ENCODE measurements at regions not wholly inside any gene's neighbourhood (a gene's known extent, or its start where the extent isn't known, plus 50 kb on each side); places are given as distances from the start of the nearest gene placed in this dataset.
"Not testable (repeated sequence)": the region's sequence is repeated elsewhere in the genome, so short reads cannot be mapped to it uniquely, and the experiment has no call there.

GRCh38 chr5:37932450-37932849 is 92.6 kb upstream of the GDNF start:
- H3K27me3 Mint-ChIP-seq = peaks cover 2% of the 10 kb centered on the region
- H3K4me3 Mint-ChIP-seq (ENCODE audit: low read depth) = no peak overlapping the region
- H3K9me3 Mint-ChIP-seq (ENCODE audit: low read depth) = no peaks in the 10 kb centered on the region

GRCh38 chr5:37931541-37931940 is 91.7 kb upstream of the GDNF start:
- H3K9me3 Mint-ChIP-seq (ENCODE audit: low read depth) = no peaks in the 10 kb centered on the region
- no peaks in the 10 kb centered on the region for H3K4me1 Mint-ChIP-seq (ENCODE audit: low read depth)
- H3K27ac Mint-ChIP-seq = no peak overlapping the region
- H3K4me3 Mint-ChIP-seq (ENCODE audit: low read depth) = no peak overlapping the region
- TF ChIP-seq CTCF (IDR thresholded peaks at IDR 0.05; ENCODE audit: unreplicated experiment) = no peak
- no peaks in the 10 kb centered on the region for H3K36me3 Mint-ChIP-seq (ENCODE audit: insufficient read depth)
- H3K27me3 Mint-ChIP-seq = peaks cover 2% of the 10 kb centered on the region
- no peak for DNase-seq (ENCODE audit: low spot score, unreplicated experiment)

More at GRCh38 chr5:37932450-37932849, 92.6 kb upstream of the GDNF start:
- Mint-ChIP-seq H3K4me1 (ENCODE audit: low read depth) (no peaks in the 10 kb centered on the region), H3K36me3 (ENCODE audit: insufficient read depth) (no peaks in the 10 kb centered on the region), H3K27ac (no peak overlapping the region)
- TF ChIP-seq CTCF (IDR thresholded peaks at IDR 0.05; ENCODE audit: unreplicated experiment) = no peak
- no peak for DNase-seq (ENCODE audit: low spot score, unreplicated experiment)

- no peaks in the 10 kb centered on the region for H3K4me1 Mint-ChIP-seq (ENCODE audit: low read depth)
- H3K27ac Mint-ChIP-seq = no peak overlapping the region
- H3K9me3 Mint-ChIP-seq (ENCODE audit: low read depth) = no peaks in the 10 kb centered on the region
- no peak for TF ChIP-seq CTCF (IDR thresholded peaks at IDR 0.05; ENCODE audit: unreplicated experiment)
- H3K27me3 Mint-ChIP-seq = peaks cover 2% of the 10 kb centered on the region
- no peaks in the 10 kb centered on the region for H3K36me3 Mint-ChIP-seq (ENCODE audit: insufficient read depth)
- no peak for DNase-seq (ENCODE audit: low spot score, unreplicated experiment)
- no peak overlapping the region for H3K4me3 Mint-ChIP-seq (ENCODE audit: low read depth)
Measured at GRCh38 chr5:37930350-37930749, 90.5 kb upstream of the GDNF start.

GRCh38 chr5:37929791-37930190 is 90.0 kb upstream of the GDNF start:
- Mint-ChIP-seq H3K4me1 (ENCODE audit: low read depth) (no peaks in the 10 kb centered on the region), H3K27me3 (peaks cover 2% of the 10 kb centered on the region), H3K9me3 (ENCODE audit: low read depth) (no peaks in the 10 kb centered on the region), H3K4me3 (ENCODE audit: low read depth) (no peak overlapping the region), H3K36me3 (ENCODE audit: insufficient read depth) (no peaks in the 10 kb centered on the region), H3K27ac (no peak overlapping the region)
- DNase-seq (ENCODE audit: low spot score, unreplicated experiment) = no peak
- no peak for TF ChIP-seq CTCF (IDR thresholded peaks at IDR 0.05; ENCODE audit: unreplicated experiment)

- H3K4me1 Mint-ChIP-seq (ENCODE audit: low read depth); H3K9me3 Mint-ChIP-seq (ENCODE audit: low read depth); H3K27ac Mint-ChIP-seq; H3K27me3 Mint-ChIP-seq; DNase-seq (ENCODE audit: low spot score, unreplicated experiment); H3K4me3 Mint-ChIP-seq (ENCODE audit: low read depth); H3K36me3 Mint-ChIP-seq (ENCODE audit: insufficient read depth): not testable (repeated sequence)
Measured at GRCh38 chr5:37927753-37928152, 87.9 kb upstream of the GDNF start.

GRCh38 chr5:37926732-37927131 is 86.9 kb upstream of the GDNF start:
- peaks cover 2% of the 10 kb centered on the region for H3K4me1 Mint-ChIP-seq (ENCODE audit: low read depth)
- no peak for TF ChIP-seq CTCF (IDR thresholded peaks at IDR 0.05; ENCODE audit: unreplicated experiment)
- no peak for DNase-seq (ENCODE audit: low spot score, unreplicated experiment)
- H3K27ac Mint-ChIP-seq = no peak overlapping the region
- H3K4me3 Mint-ChIP-seq (ENCODE audit: low read depth) = no peak overlapping the region
- peaks cover 4% of the 10 kb centered on the region for H3K9me3 Mint-ChIP-seq (ENCODE audit: low read depth)
- H3K36me3 Mint-ChIP-seq (ENCODE audit: insufficient read depth) = no peaks in the 10 kb centered on the region
- H3K27me3 Mint-ChIP-seq = no peaks in the 10 kb centered on the region

All from progenitor cell of endocrine pancreas (in vitro differentiated cells).